Stomach (tissue), 8 donors: ENCODE measurements at regions not wholly inside any gene's neighbourhood (a gene's known extent, or its start where the extent isn't known, plus 50 kb on each side); places are given as distances from the start of the nearest gene placed in this dataset.

ENCODE experiments used
- DNase-seq, 2 donors: peaks; one replicate each; pipeline versions ENCODE4 v3.0.0 to v3.0.0-alpha.2; 2013 to 2019
- H3K27ac ChIP-seq, 5 donors: fragments of 200-600 bp in 4 of 5; sonication (generic) in 4 of 5; one replicate each; pipeline ENCODE4 v1.5.1; 2013 to 2019; ENCODE audit warnings: mild to moderate bottlenecking in 1 of 5, moderate library complexity in 1 of 5
- H3K27me3 ChIP-seq, 3 donors: fragments of 200-600 bp; sonication (generic); one replicate each; pipeline ENCODE4 v1.5.1; 2017 to 2019; ENCODE audit warnings: mixed run types in 1 of 3
- H3K36me3 ChIP-seq, 4 donors: fragments of 200-600 bp; sonication (generic); 1 replicate in 3 of 4; 2 replicates in 1 of 4; pipeline ENCODE4 v1.5.1; 2016 to 2019
- H3K4me1 ChIP-seq, 4 donors: fragments of 200-600 bp; sonication (generic); one replicate each; pipeline ENCODE4 v1.5.1; 2016 to 2019
- H3K4me3 ChIP-seq, 4 donors: fragments of 200-600 bp; sonication (generic) in 3 of 4; one replicate each; pipeline ENCODE4 v1.5.1; 2016 to 2019; ENCODE audit warnings: mild to moderate bottlenecking in 1 of 4
- H3K9me3 ChIP-seq, 4 donors: fragments of 200-600 bp; sonication (generic); one replicate each; pipeline ENCODE4 v1.5.1; 2016 to 2019
- EP300 ChIP-seq: sonication (generic); formaldehyde crosslinking; IDR thresholded peaks from one replicate; pipeline ENCODE4 v1.6.1; 2017; ENCODE audit warnings: antibody characterized with exemption
- POLR2A ChIP-seq, 4 donors: fragments of 450-650 bp; IDR thresholded peaks; one replicate each; pipeline ENCODE4 v1.6.1; 2016; ENCODE audit warnings: antibody characterized with exemption in 4 of 4, control low read depth in 2 of 4, mild to moderate bottlenecking in 1 of 4, moderate library complexity in 1 of 4
- POLR2AphosphoS5 ChIP-seq, 3 donors: sonication (generic); formaldehyde crosslinking; IDR thresholded peaks; one replicate each; pipeline ENCODE4 v1.6.1; 2016; ENCODE audit warnings: antibody characterized with exemption in 3 of 3
- WGBS, 5 donors: extraction: QIAGEN DNeasy Blood & Tissue Kit in 3 of 5; methylation state at CpG; one replicate each; pipeline versions ENCODE4 v1.1.5 to v1.1.7; 2013 to 2018; 5-methylcytosine and 5-hydroxymethylcytosine counted together
- intact Hi-C: fragments of 100-400 bp; cut with DNase I; formaldehyde crosslinking; loops from one replicate; pipeline ENCODE4 v1.15.1; 2023; ENCODE audit warnings: low total_unique reads
- TF ChIP-seq, protein P1 (sequence below), 7 experiments: fragments of 450-650 bp in 4 of 7; fragments of 200-600 bp in 3 of 7; sonication (generic) in 3 of 7; IDR thresholded peaks; one replicate each; pipeline ENCODE4 v1.5.1; 2016 to 2019; ENCODE audit warnings: antibody characterized with exemption in 7 of 7, control low read depth in 2 of 7, mild to moderate bottlenecking in 1 of 7
- donor health status: healthy with polysubstance abuse.
- donor health status: Bipolar disorder and iron deficiency.
- donor health status: healthy.

- WGBS, 5 donors, result 68 to 83% (median 78%) methylated on average over 3 of the region's 3 CpGs
- Histone ChIP-seq H3K4me1 (no peaks in the 10 kb centered on the region), H3K27me3 (no peaks in the 10 kb centered on the region), H3K36me3 (no peaks in the 10 kb centered on the region), H3K9me3 (no peaks in the 10 kb centered on the region), H3K4me3 (no peak overlapping the region), H3K27ac (no peak overlapping the region)
- DNase-seq, result no peak
- TF ChIP-seq, protein P1, sequence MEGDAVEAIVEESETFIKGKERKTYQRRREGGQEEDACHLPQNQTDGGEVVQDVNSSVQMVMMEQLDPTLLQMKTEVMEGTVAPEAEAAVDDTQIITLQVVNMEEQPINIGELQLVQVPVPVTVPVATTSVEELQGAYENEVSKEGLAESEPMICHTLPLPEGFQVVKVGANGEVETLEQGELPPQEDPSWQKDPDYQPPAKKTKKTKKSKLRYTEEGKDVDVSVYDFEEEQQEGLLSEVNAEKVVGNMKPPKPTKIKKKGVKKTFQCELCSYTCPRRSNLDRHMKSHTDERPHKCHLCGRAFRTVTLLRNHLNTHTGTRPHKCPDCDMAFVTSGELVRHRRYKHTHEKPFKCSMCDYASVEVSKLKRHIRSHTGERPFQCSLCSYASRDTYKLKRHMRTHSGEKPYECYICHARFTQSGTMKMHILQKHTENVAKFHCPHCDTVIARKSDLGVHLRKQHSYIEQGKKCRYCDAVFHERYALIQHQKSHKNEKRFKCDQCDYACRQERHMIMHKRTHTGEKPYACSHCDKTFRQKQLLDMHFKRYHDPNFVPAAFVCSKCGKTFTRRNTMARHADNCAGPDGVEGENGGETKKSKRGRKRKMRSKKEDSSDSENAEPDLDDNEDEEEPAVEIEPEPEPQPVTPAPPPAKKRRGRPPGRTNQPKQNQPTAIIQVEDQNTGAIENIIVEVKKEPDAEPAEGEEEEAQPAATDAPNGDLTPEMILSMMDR (IDR thresholded peaks at IDR 0.05), result no peak
- TF ChIP-seq EP300, result no peak
- TF ChIP-seq POLR2AphosphoS5 (IDR thresholded peaks at IDR 0.05), result no peak
- no peak for TF ChIP-seq POLR2A (IDR thresholded peaks at IDR 0.05)
- intact Hi-C loops, result no loop called here
Measured at GRCh38 chr17:72282439-72283029, 161.7 kb downstream of the SOX9 start.

DNA sequence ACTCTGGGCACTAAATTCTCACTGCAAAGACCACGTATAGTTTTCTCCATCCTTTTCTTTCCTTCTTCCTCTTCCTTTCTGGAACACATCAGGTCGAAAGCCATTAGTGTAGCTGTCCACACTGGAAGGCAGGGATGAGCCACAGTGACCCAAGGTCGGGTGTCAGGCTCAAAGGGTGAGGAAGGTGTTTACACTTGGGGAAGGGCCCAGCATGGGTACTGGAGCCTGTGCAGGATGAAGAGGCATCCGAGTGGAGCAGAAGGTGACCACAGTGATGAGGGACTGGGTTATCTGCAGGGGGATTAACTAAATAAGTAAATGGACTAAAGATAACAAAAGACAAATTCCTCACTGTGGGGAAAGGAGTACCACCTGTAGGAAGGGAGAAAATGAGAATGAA lies 164.0 kb downstream of the SOX9 start:
- DNase-seq, result no peak
- Histone ChIP-seq H3K27me3 (no peaks in the 10 kb centered on the region), H3K4me1 (no peaks in the 10 kb centered on the region), H3K36me3 (no peaks in the 10 kb centered on the region), H3K9me3 (no peaks in the 10 kb centered on the region), H3K27ac (no peak overlapping the region), H3K4me3 (no peak overlapping the region)
- 63 to 74% (median 66%) methylated on average over 4 of the region's 4 CpGs for WGBS, 5 donors
- TF ChIP-seq EP300, result no peak
- TF ChIP-seq POLR2AphosphoS5 (IDR thresholded peaks at IDR 0.05), result no peak
- no peak for TF ChIP-seq POLR2A (IDR thresholded peaks at IDR 0.05)
- TF ChIP-seq, protein P1 (IDR thresholded peaks at IDR 0.05), result no peak
- intact Hi-C loops, result no loop called here

- Histone ChIP-seq H3K9me3 (no peaks in the 10 kb centered on the region), H3K36me3 (no peaks in the 10 kb centered on the region), H3K27me3 (no peaks in the 10 kb centered on the region), H3K4me1 (no peaks in the 10 kb centered on the region), H3K4me3 (no peak overlapping the region), H3K27ac (no peak overlapping the region)
- DNase-seq, result peak in 1 of 2 donors; percentile 77
- TF ChIP-seq POLR2A (IDR thresholded peaks at IDR 0.05), result no peak
- TF ChIP-seq EP300, result no peak
- TF ChIP-seq, protein P1 (IDR thresholded peaks at IDR 0.05), result no peak
- TF ChIP-seq POLR2AphosphoS5 (IDR thresholded peaks at IDR 0.05), result no peak
- WGBS, 5 donors, result 28 to 56% (median 34%) methylated on average over 4 of the region's 4 CpGs
- intact Hi-C loops, result no loop called here
Measured at GRCh38 chr17:72287586-72287985, 166.8 kb downstream of the SOX9 start.

DNA sequence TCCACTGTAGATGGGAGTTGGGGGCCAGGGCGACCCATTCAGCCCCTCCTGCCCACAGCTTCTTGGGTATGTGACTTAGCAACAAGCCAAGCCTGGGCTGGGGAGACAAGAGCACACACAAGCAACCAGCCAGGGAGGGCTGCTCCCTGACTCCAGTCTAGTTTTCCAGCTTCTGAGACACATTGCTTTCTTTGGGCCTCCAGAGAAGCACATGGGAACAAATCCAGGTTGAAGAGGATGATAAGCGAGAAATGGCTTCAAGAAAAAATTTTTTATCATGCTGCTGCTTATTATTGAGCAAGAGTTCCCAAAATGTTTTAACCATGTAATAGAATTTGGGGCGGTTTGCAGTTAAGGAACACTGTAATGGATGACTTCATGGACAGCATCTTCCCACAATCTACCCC lies 173.7 kb downstream of the SOX9 start:
- intact Hi-C loops, result loop anchor here (10.0 kb wide), 1 partner anchor 70 kb away; no protein-coding TSS in a partner anchor
- WGBS, 5 donors, result 78 to 96% (median 81%) methylated on average over 3 of the region's 3 CpGs

More for the DNA sequence above, 173.7 kb downstream of the SOX9 start:
- Histone ChIP-seq H3K4me3 (no peak overlapping the region), H3K27me3 (no peaks in the 10 kb centered on the region), H3K4me1 (peaks cover 0 to 7% (median 0%) of the 10 kb centered on the region in 4 donors), H3K9me3 (no peaks in the 10 kb centered on the region), H3K36me3 (no peaks in the 10 kb centered on the region), H3K27ac (no peak overlapping the region)
- DNase-seq, result no peak
- TF ChIP-seq EP300 (no peak), POLR2A (IDR thresholded peaks at IDR 0.05) (no peak), POLR2AphosphoS5 (IDR thresholded peaks at IDR 0.05) (no peak)
- TF ChIP-seq, protein P1 (IDR thresholded peaks at IDR 0.05), result no peak
